Heart left ventricle (tissue), 13 donors: ENCODE measurements at regions not wholly inside any gene's neighbourhood (a gene's known extent, or its start where the extent isn't known, plus 50 kb on each side); places are given as distances from the start of the nearest gene placed in this dataset.

ENCODE experiments used
- POLR2A ChIP-seq, 2 donors: fragments of 450-650 bp; IDR thresholded peaks; one replicate each; pipeline ENCODE4 v1.6.1; 2017; ENCODE audit warnings: antibody characterized with exemption in 2 of 2, mild to moderate bottlenecking in 2 of 2, moderate library complexity in 2 of 2
- TF ChIP-seq, protein P1 (sequence below), 12 donors: fragments of 200-600 bp; sonication (generic) in 4 of 12; IDR thresholded peaks; one replicate each; pipeline versions ENCODE4 v1.5.0 to v1.8.0; 2018 to 2022; ENCODE audit warnings: antibody characterized with exemption in 12 of 12, mild to moderate bottlenecking in 5 of 12
- donor health status: ischemic (EF 13 %, LVEDD 7.1; RV severe dilation, severe dysfunction).
- donor health status: DM: no; HTN: yes; CAD: no.
- donor health status: DM: no; HTN: no; CAD: no.
- donor health status: ischemic (EF 25% LVEDD 6.9; RV normal size, moderate dysfunction).
- donor health status: ischemic (EF 25% LVEDD 5.7; RV mildly dilated, moderate dysfunction).
- donor health status: ischemic (EF 35%, LVEDD 5.7; RV mildly dilated, moderate dysfunction).
- donor health status: nonischemic (EF 11% LVEDD 7.7; RV severe dilation, severe dysfunction).
- donor health status: DM: yes; HTN: yes; CAD: no.
- donor health status: PGD.
- donor health status: ischemic (EF 29% LVEDD 5.4; RV normal size, mild dysfunction).
- donor health status: nonischemic (EF 23%, LVEDD 6.1; RV moderate dilation, normal function).

DNA sequence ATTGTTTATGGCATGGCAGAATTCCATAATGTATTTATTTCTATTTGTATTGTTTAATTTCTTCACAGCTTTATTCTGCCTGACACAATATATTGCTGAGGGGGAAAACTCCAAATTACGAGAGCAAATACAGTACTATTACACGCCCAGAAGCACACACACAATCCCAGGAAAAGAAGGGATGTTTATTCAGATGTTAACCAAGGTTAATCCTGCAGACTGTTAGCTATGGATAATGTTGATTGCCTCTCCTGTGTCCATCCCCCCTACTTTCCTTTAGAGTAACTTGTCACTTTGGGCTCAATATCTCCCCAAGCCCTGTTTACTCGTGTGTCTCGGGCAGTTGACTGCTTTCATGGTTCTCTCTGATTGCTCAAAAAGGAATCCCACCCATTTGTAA is 84.2 kb upstream of the ERCC6L2 start:
- TF ChIP-seq, protein P1, sequence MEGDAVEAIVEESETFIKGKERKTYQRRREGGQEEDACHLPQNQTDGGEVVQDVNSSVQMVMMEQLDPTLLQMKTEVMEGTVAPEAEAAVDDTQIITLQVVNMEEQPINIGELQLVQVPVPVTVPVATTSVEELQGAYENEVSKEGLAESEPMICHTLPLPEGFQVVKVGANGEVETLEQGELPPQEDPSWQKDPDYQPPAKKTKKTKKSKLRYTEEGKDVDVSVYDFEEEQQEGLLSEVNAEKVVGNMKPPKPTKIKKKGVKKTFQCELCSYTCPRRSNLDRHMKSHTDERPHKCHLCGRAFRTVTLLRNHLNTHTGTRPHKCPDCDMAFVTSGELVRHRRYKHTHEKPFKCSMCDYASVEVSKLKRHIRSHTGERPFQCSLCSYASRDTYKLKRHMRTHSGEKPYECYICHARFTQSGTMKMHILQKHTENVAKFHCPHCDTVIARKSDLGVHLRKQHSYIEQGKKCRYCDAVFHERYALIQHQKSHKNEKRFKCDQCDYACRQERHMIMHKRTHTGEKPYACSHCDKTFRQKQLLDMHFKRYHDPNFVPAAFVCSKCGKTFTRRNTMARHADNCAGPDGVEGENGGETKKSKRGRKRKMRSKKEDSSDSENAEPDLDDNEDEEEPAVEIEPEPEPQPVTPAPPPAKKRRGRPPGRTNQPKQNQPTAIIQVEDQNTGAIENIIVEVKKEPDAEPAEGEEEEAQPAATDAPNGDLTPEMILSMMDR (IDR thresholded peaks at IDR 0.05) = no peak
- TF ChIP-seq POLR2A (IDR thresholded peaks at IDR 0.05) = no peak
